Esophagus squamous epithelium (tissue), 4 donors: ENCODE measurements at regions not wholly inside any gene's neighbourhood (a gene's known extent, or its start where the extent isn't known, plus 50 kb on each side); places are given as distances from the start of the nearest gene placed in this dataset.
"Not testable (repeated sequence)": the region's sequence is repeated elsewhere in the genome, so short reads cannot be mapped to it uniquely, and the experiment has no call there.

ENCODE experiments used
- CTCF ChIP-seq, 6 experiments: fragments of 450-650 bp in 4 of 6; fragments of 200-600 bp in 2 of 6; sonication (generic) in 2 of 6; IDR thresholded peaks; one replicate each; pipeline ENCODE4 v1.5.1; 2016 to 2019; ENCODE audit warnings: antibody characterized with exemption in 6 of 6, mild to moderate bottlenecking in 4 of 6, moderate library complexity in 4 of 6
- POLR2A ChIP-seq, 4 donors: fragments of 450-650 bp; IDR thresholded peaks; one replicate each; pipeline ENCODE4 v1.6.1; 2017; ENCODE audit warnings: antibody characterized with exemption in 4 of 4, mild to moderate bottlenecking in 4 of 4, moderate library complexity in 3 of 4

DNA sequence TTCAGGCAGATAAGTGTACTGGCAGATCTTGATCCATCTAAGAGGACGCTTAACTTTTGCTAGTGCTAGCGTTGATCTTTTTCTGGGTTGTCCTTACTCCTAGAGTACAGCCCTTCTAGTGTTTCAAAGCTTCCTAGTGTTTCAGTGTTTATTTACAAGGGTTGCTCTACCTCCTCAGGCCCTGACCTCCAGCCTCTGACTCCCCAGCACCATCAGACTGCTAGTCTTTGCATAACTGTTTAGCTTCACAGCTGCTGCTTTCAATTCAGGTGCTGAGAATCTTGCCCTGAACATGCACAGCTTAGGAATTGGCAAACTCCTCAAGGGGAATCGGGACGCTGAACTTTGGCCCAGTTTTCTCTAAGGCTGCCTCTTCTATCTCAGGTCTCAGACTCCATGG lies 124.3 kb downstream of the RRM1 start:
- TF ChIP-seq CTCF, POLR2A (IDR thresholded peaks at IDR 0.05): not testable (repeated sequence)
